ENCODE measurements at regions not wholly inside any gene's neighbourhood (a gene's known extent, or its start where the extent isn't known, plus 50 kb on each side); places are given as distances from the start of the nearest gene placed in this dataset.

- FAIRE-seq (no peak), DNase-seq (ENCODE audit: low spot score in 2 of 2) (no peak)
Observed at GRCh38 chr14:104351849-104352492, 213.6 kb downstream of the KIF26A start.

DNA sequence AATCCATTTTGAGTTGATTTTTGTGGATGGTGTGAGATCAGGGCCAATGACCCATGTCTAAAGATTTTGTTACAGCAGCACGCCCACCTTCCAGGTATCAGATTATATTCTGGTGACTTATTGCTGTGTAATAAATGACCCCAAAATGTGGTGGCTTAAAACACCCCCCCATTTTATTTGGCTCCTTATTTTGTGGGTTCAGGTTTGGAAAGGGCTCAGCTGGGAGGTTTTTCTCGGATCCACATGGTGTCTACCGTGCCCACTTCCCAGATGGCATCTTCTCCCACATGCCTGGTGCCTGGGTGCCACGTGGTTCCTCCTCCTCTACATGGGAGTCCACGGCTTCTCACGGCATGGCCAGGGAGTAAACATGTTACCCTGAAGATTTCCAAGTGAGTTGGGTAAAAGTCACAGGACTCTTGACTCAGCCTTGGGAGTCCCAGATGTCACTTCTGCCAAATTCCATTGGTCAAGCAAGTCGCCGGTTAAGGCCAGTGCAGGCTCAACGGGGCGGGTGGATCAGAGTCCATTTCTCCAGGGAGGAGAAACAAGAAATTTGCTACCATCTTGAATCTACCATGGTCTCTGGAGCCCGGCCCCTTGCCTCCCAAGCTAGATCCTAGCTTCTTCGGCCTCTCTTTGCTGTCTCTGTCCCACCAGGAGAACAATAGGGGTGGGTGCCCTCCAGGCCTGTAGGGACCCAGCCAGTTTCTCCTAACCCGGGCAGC lies 214.3 kb downstream of the KIF26A start:
- FAIRE-seq (no peak), DNase-seq (ENCODE audit: low spot score in 2 of 2) (no peak)

DNA sequence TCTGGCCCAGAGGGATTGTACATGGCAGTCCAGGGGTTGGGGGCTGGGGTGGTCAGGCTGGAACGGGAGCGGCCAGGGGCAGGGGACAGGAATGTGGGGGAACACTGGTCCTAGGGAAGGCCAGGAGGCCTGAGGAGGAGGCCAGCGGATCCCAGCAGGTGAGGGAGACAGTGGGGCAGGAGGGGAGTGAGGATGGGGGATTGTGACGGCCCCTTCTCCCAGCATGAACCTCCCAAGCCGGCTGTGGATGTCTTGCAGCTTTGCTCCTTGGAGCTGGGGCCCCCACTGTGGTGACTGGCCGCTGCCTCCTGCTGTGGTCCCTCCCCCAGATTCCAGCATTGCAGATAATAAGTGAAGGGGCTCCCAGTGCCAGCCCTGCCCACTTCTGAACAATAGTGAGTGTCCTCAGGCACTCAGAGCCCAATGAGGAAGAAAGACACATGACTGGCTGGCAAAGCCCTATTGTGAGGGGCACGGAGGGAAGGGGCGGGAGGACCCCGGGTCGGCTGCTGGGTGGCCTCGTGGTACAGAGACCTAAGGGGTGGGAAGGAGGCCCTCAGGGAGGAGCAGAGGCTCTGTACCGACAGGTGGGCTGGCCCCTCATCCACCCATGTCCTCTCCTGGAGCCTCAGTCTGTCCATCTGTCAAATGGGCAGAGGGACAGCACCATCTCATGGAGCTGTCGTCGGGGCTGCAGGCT lies 215.0 kb downstream of the KIF26A start:
- no peak for DNase-seq (ENCODE audit: low spot score in 2 of 2)
- FAIRE-seq, result no peak

DNA sequence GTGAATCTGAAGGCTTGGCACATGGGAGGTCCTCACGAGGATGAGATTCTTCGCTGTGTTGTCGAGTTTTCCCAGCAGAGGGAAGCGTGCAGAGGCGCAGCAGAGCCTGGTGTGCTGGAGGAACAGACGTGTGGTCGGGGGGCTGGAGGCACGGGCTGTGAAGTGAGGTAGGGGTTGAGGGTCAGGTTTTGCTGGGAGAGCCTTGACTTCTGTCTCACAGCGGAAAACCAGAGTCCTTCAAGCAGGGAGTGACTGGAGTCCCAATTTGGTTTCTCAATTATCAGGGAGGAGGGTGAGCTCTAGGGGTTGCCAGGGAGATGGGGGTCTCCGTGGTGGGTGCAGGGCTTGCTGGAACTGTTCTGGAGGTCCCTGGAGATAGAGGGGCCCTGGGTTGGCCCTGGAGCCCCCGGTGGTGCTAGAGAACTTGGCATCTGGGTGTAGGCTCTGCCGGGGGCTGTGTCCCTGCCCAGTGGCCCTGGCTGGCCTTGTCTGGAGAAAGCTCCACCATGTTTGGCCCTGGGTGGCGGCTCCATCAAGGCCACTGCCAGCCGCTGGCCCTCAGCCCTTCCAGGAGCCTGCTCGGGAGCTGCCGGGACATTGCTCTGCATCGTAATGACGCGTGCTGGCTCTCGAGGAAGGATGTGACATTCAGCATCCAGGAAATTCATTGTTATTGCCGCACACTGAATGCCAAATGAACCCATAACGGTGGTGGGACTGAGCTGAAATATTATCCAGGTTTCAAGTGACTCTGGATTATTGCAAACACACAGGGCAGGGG lies 215.7 kb downstream of the KIF26A start:
- DNase-seq (ENCODE audit: low spot score in 2 of 2), result no peak
- FAIRE-seq, result no peak

- no peak for DNase-seq (ENCODE audit: low spot score in 2 of 2)
Observed at GRCh38 chr14:104355101-104356019, 217.0 kb downstream of the KIF26A start.

DNA sequence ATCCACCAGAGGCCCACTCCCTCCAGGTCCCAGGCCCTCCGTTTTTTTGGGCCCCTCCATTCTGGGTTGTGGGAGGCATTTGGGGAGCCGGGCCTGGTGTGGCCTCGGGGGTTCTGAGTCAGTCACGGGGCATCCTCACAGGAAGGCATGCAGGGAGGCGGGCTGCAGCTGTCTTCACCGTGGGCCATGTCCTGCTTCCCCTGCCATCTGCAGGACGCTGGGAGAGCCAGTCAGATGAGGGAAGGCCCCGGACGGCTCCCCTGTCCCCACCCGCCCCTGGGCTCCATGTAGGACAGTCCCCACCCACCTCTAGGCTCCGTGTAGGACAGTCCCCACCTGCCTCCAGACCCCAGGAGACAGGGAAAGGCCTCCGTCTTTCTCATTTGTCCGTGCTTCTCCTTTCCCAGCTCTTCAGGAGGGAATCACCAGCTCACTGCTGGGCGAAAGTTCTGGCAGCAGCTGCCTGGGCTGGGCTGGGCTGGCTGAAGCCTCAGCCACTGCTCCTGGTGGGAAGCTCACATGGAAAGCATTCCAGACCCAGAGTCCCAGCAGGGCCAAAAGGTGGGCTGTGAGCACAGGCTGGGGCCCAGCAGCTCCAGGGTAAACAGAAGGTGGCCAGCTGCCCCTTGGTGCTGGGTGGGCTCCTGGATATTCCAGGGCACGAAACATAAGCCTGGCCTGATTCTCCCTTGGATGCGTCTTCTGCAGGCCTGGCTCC lies 217.8 kb downstream of the KIF26A start:
- FAIRE-seq, result no peak
- DNase-seq (ENCODE audit: low spot score in 2 of 2), result no peak

More at GRCh38 chr14:104355101-104356019, 217.0 kb downstream of the KIF26A start:
- no peak for FAIRE-seq

- DNase-seq (ENCODE audit: low spot score in 2 of 2), result no peak
- FAIRE-seq, result no peak
Observed at GRCh38 chr14:104356738-104357688, 218.6 kb downstream of the KIF26A start.

DNA sequence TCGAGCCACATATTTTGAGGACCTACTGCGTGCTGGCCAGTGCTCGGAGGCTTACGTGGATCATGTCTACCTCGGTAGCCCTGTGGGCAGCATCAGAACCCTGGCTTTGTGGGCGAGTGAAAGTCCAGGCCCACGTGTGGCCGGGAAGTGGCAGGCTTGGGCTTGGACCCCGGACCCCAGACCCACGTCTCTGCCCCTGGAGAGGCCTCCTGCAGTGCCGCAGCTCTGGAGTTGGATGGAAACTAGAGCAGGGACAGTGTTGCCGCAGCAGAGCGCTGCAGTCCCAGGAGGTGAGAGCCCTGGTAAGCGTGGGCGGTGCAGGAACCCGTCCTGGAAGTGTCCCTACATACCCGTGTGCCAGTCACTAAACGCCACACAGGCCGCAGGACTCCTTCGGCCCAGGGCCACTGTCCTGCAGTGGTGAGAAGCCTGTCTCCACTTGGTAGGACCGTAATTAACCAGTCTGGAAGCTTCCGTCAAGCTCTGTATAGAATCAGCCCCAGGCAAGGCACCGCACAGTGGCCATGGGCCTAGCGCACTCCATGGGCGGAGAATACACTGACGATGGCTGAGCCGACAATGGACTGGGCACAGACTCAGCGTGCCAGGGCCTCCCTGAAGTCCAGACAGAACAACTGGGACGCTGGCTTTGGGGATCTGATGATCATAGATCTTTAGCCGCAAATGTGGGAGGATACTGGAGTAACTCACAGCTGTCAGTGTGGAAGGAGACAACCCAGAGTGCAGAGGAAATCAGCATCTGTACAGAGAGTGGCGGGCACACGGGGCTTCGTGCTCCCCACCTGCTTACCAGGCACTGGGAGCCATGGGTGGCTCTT lies 219.5 kb downstream of the KIF26A start:
- no peak for DNase-seq (ENCODE audit: low spot score in 2 of 2)

GRCh38 chr14:104358528-104359300 lies 220.3 kb downstream of the KIF26A start:
- DNase-seq (ENCODE audit: low spot score in 2 of 2) (no peak), FAIRE-seq (no peak)

More for the DNA sequence above, 219.5 kb downstream of the KIF26A start:
- no peak for FAIRE-seq

DNA sequence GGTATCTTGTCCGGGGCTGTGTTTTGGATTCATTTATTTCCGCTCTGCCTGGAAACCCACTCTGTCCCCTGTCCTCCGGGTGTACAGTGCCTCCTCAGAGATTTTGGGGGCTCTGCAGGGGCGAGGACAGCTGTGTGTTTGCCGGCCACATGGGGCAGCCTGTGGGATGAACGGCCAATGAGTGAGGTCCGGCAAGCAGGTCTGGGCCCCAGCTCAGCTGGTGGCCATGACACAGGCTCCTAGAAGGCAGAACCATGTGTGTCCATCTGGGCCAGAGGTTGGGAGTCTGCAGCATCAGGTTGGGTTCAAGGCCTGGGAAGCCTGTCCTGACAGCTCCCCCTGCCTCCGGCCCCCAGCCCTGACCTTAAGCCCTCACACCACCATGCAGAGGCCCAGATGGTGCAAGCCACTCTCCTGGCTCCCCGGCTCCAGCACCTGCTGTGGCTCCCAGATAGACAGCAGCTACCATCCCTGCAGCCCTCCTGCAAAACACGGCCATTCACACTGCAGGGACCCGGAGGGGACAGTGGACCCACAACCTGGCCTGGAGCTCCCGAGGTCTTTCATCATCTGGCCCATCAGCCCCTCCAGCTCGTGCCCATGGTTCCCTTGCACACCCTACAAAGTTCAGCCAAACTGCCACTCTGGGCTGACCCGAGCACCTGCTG lies 220.1 kb upstream of the C14orf180 start:
- FAIRE-seq, result no peak
- DNase-seq (ENCODE audit: low spot score in 2 of 2), result no peak

DNA sequence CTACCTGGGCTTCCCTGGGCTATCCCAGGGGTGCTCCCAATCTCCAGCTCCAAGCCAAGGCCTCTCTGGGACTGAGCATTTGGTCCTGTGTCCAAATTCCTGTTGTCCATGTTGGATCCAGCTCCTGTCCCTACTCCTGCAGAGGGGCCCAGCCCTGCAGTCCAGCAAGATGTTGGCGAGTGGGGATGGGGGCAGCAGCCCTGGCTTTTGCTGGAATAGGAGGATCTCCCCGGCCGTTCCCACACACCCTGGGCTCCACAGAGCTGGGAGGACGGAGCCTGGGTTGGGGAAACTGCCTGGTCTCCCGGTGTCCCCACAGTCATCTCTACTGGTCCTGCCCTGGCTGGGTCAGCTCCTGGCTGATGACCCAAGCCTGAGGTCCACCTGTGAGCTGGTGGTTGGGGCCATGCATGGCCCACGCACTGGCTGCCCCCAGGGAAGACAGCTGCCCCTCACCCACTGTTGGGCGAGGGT lies 219.6 kb upstream of the C14orf180 start:
- no peak for FAIRE-seq
- no peak for DNase-seq (ENCODE audit: low spot score in 2 of 2)

DNA sequence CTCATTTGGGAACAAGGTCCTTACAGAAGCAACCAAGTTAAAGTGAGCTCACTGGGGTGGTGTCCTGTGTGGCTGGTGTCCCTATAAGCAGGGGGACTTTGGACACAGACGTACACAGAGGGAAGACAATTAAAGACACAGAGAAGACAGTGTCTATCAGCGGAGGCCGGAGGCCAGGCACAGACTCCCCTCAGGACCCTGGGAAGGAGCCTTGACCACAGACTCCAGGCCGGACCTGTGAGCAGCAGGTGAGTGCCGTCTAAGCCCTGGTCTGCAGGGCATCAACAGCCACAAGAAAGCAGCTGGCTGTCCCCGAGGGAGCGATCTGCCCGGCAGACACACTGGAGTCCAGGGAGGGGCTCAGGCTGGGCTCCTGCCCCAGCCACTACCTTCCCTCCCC lies 219.1 kb upstream of the C14orf180 start:
- no peak for DNase-seq (ENCODE audit: low spot score in 2 of 2)
- FAIRE-seq, result no peak

DNA sequence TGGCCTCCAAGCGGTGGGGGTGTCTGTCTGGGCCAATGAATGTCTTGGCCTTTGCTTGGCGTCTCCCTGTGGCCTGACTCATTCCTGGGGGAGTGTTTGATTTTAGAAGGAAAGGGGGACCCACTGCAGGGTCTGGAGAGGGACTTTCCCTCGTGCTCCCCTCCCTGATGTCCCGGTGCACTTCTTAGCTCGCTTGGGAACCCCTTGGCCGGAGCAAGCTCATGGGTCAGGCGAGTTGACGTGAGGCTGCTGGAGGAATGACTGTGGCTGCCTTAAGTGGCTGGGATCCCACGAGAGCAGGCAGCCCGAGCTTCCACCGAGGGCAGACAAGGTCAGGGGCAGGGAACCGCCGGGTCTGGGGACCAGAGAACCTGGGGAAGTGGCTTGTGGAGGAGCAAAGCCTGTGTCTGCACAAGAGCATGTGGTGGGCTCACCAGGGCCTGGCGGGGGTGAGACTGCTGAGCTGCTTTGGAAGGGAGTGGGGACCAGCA lies 218.4 kb upstream of the C14orf180 start:
- FAIRE-seq (no peak), DNase-seq (ENCODE audit: low spot score in 2 of 2) (no peak)

GRCh38 chr14:104361921-104362681 lies 217.5 kb upstream of the C14orf180 start:
- FAIRE-seq (no peak), DNase-seq (ENCODE audit: low spot score in 2 of 2) (no peak)

Measured in frontal cortex (tissue), 3 donors.